ENCODE measurements at regions not wholly inside any gene's neighbourhood (a gene's known extent, or its start where the extent isn't known, plus 50 kb on each side); places are given as distances from the start of the nearest gene placed in this dataset.

DNA sequence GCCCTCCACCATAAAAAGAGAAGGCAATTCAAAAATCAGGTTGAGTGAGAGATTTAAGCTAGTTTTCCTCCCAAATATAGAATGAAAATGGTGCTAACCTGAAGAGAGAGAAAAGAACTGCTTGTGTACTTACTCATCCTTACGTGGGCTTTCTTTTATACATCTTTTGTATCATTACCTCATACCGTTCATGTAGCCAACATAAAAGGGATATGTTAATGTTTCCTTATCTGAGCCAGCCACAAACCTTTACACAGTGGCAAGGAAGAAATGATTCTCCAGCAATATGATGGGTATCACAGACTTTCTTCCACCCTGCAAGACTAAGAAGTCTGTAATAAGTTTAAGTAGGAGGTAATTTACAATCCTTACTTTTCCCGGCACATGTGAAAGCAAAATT is 600.8 kb upstream of the ZNF385D start:
- TF ChIP-seq POLR2AphosphoS5 (IDR thresholded peaks at IDR 0.05), result no peak
- no peak for TF ChIP-seq EP300 (IDR thresholded peaks at IDR 0.05)

Data from stomach (tissue), 4 donors.